ENCODE measurements at regions not wholly inside any gene's neighbourhood (a gene's known extent, or its start where the extent isn't known, plus 50 kb on each side); places are given as distances from the start of the nearest gene placed in this dataset.

- TF ChIP-seq CTCF (optimal IDR thresholded peaks at IDR 0.05 in 1 of 3, IDR thresholded peaks at IDR 0.05 in 1 of 3, conservative IDR thresholded peaks at IDR 0.05 in 1 of 3; ENCODE audit: extremely low read depth in 1 of 3, insufficient read depth in 2 of 3, low read length in 3 of 3) (no peak), EZH2 (IDR thresholded peaks at IDR 0.05; ENCODE audit: low read length) (no peak)
Observed at GRCh38 chr15:62452667-62453066, 287.6 kb upstream of the C2CD4B start.

Measured in keratinocyte (primary cell).